Neural cell (in vitro differentiated cells): ENCODE measurements at regions not wholly inside any gene's neighbourhood (a gene's known extent, or its start where the extent isn't known, plus 50 kb on each side); places are given as distances from the start of the nearest gene placed in this dataset.

ENCODE experiments used
- CTCF ChIP-seq: fragments of 450-650 bp; IDR thresholded peaks from 2 replicates; pipeline ENCODE4 v1.5.1; 2014; ENCODE audit warnings: antibody characterized with exemption, mild to moderate bottlenecking, moderate library complexity; ENCODE audit not compliant: poor library complexity, severe bottlenecking
- EP300 ChIP-seq: fragments of 450-650 bp; conservative IDR thresholded peaks from 2 replicates; pipeline ENCODE4 v1.6.1; 2014; ENCODE audit warnings: antibody characterized with exemption, mild to moderate bottlenecking, moderate library complexity; ENCODE audit not compliant: poor library complexity, severe bottlenecking
- MXI1 ChIP-seq: fragments of 450-650 bp; conservative IDR thresholded peaks from 2 replicates; pipeline ENCODE4 v1.6.1; 2014; ENCODE audit warnings: antibody characterized with exemption, mild to moderate bottlenecking; ENCODE audit not compliant: poor library complexity, severe bottlenecking
- POLR2AphosphoS5 ChIP-seq: IDR thresholded peaks from 2 replicates; pipeline ENCODE4 v1.6.1; 2012
- REST ChIP-seq: IDR thresholded peaks from 2 replicates; pipeline ENCODE4 v1.6.1; 2012; ENCODE audit warnings: borderline replicate concordance
- SMC3 ChIP-seq: fragments of 450-650 bp; conservative IDR thresholded peaks from 2 replicates; pipeline ENCODE4 v1.6.1; 2014; ENCODE audit warnings: antibody characterized with exemption, mild to moderate bottlenecking, moderate library complexity; ENCODE audit not compliant: poor library complexity
- TAF1 ChIP-seq: IDR thresholded peaks from 2 replicates; pipeline ENCODE4 v1.6.1; 2012; ENCODE audit warnings: low read depth

GRCh38 chr2:15084826-15085489, 452.4 kb downstream of the LRATD1 start:
- TF ChIP-seq CTCF = no peak
- no peak for TF ChIP-seq SMC3
- TF ChIP-seq POLR2AphosphoS5 = no peak
- TF ChIP-seq EP300 = no peak
- no peak for TF ChIP-seq MXI1
- TF ChIP-seq TAF1 = no peak
- no peak for TF ChIP-seq REST
